HG02870 (cell line): ENCODE measurements at regions not wholly inside any gene's neighbourhood (a gene's known extent, or its start where the extent isn't known, plus 50 kb on each side); places are given as distances from the start of the nearest gene placed in this dataset.

Source experiments
- ATAC-seq: cut with Tn5 transposase; IDR thresholded peaks from one replicate; pipeline ENCODE4 v1.9.1; 2021; ENCODE audit warnings: mild to moderate bottlenecking, moderate library complexity; ENCODE audit not compliant: unreplicated experiment

- no peak for ATAC-seq
Measured at GRCh38 chr6:11926594-11927407, 85.3 kb upstream of the HIVEP1 start.

DNA sequence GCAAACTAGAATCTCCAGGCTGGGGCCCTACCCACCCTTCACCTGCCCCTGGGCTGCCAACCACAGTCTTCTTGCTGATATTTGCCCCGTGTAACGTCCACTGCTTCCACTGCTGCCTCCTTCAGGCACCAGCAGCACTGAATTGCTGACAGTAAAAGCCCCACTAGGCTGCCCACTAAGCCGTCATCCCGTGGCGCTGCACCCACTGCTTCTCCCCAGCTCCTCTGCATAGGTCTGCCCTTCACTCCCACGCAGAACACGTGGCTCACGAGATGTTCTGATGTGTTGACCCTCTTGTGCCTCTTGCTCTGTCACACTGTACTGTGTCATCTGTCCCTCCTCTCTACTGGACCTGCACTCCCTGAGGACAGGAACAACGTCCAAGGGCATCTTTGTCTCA lies 86.3 kb upstream of the HIVEP1 start:
- ATAC-seq, result no peak

DNA sequence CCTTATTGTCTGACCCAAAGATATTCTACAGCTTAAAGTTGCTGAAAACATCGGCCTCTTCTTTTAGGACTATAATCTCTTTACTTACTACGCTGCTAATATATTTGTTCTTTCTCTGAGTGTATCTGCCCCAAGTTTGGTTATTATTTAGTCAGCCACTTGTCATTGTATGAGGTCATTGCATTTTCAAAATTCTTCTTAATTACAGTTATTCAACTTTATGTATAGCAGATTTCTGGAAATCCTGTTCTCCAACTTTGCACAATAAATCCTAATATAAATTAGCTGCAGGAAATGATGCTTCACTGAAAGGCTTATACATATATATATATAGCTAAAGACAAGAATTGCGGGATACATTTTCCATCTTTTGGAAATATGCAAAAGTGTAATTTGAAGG lies 88.5 kb upstream of the HIVEP1 start:
- ATAC-seq, result no peak

DNA sequence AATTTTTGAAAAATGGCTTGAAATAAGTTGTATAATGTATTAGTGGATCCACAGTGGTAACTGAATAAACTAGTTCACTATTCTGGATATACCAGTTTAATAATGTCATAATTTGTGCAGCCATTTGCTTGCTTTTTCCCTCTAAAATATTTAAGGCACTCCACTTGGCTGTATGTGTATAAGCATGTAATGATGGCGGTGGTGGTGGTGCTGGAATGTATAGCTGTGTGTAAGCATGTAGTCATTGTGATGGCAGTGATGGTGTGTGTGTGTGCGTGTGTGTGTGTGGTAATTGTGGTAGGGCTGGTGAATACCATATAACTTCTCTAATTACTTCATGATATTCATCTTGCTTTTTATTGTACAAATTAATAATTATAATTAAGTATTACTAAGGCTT lies 89.2 kb upstream of the HIVEP1 start:
- no peak for ATAC-seq

DNA sequence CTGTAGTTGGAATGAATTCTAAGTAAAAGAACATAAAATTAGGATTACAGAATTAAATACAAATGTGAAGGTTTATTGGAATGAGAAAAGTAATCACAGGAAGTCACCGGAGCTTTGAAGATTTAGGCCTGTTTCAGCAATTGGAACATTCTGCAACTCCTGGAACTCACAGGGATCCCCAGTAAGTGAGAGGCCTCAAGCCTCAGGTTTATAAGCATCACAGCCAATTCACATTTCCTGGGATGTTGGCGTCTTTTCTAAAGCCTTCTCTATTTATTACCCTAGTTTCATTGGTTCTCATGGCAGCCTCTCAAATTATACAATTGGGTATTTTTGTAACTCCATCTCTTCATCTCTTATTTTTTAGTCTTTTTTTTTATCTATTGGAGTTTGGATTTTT lies 90.4 kb upstream of the HIVEP1 start:
- no peak for ATAC-seq

DNA sequence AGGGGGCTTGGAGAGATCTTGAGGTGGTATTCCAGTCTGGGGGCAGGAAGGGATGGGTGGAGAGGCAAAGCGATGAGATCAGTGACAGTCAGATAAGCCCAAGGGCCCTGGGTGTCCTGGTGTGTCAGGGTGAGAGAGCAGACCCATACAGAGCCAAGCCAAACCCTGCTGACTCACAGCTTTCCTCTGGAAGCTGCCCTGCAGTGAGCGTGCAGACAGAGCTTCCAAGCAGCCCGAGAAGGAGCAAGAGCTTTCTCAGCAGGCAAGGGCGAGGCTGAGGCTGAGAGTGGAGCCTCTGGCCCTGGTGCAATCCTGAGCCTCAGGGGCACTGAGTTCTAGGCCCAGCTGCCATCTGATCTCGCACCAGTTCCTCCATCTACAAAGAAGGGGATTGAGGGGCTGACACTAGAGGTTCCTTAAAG lies 91.1 kb upstream of the HIVEP1 start:
- ATAC-seq, result no peak

DNA sequence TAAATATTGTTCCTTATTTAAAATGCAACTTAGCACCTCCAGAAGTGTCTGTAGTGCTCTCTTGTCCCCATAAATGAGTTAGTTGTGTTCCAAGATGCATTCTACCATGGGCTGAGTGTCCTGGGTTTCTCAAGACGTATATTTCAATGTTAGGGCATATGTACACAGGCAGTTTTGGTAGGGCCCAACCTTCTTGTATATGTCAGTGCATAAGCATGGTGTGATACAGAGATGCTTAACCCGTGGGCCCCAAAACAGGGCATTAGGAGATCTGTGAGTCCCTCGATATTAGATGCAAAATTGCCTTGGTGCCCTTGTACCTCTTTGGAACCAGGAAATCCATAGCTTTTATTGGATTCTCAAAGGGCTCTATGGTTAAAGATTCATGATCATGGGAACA lies 91.5 kb upstream of the HIVEP1 start:
- no peak for ATAC-seq

GRCh38 chr6:11919771-11920440 lies 92.2 kb upstream of the HIVEP1 start:
- no peak for ATAC-seq

DNA sequence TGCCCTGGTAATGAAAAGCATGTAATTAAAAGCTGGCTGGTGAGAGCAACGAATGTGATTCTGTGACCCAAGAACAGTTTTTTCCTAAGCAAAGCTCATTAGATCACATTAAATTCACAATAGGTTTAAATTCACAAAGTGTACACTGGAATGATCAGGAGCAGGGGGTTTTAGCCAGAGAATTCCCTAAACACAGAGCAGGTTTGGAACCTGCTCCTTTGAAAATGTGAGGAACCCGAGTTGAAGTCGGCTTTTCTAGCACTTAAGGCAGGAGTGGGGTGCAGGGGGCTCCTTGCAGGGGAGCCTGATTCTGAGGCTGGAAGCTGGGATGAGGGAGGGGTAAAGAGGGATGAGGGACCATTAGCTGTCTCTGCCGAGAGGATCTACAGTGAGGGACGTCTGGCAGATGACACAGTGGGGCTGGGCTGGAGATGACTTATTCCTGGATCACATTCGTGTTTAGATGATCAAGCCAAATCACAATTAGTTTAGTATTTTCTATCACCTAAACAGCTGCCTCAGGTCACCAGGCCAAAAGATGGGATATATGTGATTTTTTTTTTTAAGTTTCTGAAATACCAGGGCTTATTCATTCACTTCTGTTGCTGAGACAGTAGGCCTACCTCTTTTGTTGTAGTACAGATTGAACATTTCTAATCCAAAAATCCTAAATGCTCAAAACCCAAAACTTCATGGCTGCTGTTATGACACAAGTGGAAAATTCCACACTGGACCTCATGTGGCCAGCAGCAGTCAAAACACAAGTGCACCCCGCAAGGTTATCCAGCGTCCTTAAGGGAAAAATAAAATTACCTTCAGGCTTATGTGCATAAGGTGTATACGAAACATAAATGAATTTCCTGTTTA lies 93.1 kb upstream of the HIVEP1 start:
- ATAC-seq, result no peak

DNA sequence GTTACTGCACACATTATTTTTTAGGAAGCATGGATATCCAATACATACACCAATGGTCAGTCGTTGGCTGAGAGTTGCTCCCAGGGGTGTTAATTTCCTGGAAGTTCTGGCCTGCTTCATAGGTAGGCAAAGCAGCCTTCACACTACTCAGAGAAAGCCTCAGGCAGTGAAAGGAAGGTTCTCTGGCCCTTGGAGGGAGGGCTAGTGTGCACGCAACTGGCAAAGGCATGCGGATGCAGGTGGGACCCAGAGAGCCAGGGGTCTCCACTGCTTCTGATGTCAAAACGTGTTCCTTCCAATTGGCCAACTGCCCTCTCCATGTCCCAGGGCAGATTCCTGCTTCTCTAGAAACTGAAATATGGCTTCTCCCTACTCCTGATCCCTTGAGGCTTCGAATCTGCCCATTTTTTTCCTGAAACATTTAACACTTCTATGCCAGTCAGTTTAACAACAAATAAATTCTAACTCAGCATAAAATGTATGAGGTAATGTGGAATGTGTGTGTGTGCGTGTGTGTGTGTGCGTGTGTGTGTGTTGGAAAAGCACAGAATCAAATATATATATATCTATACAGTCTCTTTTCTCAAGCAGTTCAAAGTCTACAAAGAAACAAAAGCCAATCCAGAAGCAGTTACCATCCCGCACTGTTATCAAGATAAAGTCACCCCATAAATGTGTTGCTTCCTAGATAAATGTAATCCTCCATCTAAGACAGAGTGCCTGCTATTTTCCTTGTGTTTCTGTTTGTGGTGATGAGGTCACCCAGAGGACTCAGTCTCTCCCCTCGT lies 94.0 kb upstream of the HIVEP1 start:
- no peak for ATAC-seq

DNA sequence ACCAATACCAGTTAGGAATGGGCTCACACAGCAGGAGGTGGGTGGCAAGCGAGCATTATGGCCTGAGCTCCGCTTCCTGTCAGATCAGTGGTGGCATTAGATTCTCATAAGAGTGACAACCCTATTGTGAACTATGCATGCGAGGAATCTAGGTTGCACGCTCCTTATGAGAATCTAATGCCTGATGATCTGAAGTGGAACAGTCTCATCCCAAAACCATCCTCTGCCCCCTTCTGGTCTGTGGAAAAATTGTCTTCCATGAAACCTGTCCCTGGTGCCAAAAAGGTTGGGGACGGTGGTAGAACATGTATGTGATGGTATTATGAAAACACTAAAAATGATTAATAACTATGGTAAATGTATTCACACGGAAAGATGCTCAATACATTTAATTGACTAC lies 99.7 kb upstream of the HIVEP1 start:
- no peak for ATAC-seq

GRCh38 chr6:11911538-11911937 lies 100.6 kb upstream of the HIVEP1 start:
- ATAC-seq, result no peak

- ATAC-seq, result no peak
Measured at GRCh38 chr6:11909696-11910132, 102.4 kb upstream of the HIVEP1 start.

DNA sequence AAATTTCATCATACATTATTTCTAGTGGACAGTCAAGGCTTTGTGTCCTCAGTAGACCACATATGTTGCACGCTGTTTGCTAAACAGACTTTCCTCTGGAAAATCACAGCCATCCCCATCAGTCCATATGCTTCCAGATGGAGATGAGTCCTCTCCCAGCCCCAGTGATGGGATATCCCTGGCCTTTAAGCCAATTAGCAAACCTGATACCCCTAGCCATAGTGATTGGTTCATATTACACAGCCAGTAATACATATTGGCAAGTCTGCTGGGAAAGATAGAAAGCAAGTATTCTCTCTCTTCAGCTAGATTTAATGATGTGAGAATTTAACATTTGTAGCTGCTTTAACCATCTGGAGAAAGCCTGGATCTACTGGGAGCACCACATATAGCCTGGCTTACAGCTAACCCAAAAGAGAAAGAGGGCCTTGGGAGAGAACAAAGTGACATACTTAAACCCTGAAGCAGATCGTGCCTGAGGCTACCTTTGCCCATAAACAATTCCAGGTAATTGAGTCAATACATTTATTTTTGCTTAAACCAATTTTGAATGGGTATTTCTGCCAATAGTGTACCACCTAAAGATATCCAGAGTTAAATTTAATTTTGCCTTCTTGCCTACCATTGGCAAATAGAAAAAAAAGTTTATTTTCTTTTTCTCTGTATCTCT lies 103.5 kb upstream of the HIVEP1 start:
- no peak for ATAC-seq

GRCh38 chr6:11903645-11904044 lies 108.5 kb upstream of the HIVEP1 start:
- no peak for ATAC-seq

- no peak for ATAC-seq
Measured at GRCh38 chr6:11902527-11902926, 109.6 kb upstream of the HIVEP1 start.

DNA sequence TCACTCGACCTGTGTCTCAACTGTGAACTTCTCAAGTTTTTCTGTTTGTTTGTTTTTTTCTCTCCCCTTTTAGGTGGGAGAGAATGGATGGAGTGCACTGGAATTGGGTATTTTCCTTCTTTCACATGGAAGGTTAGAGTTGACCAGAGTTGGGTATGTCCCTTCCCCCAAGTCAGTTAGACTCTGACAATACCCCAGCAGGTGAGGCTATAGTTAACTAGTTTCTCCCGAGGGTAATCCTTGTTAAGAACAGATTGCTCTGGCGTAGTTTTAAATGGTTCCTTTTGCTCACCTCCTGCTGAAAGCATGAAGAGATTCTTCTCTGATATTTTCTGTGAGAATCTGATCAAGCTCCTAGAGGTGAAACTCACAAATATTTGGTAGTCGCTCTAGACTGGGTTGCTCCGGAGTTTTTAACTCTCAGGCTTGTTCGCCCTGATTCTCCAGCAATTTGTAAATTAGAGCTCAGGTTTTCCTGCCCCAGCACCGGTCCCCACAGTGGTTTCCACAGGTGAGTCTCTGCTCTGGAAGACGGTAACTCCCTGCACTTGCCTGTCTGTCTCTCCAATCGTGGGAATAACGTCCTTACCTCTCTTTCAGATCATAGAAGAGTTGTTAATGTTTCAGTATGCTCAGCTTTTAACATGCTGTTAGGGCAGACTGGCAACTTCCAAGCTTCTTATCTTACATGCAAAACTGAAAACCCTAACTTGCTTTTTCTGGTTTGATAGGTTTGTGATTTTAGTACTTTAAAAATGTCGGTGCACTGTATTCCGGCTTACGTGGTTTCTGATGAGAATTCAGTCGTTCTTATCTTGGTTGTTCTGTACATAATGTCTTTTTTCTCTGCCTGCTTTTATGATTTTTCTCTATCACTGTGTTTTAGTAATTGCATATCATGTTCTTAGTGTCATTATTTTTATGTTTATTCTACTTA lies 111.2 kb upstream of the HIVEP1 start:
- ATAC-seq, result no peak

GRCh38 chr6:11899645-11900044 lies 112.5 kb upstream of the HIVEP1 start:
- ATAC-seq, result no peak

DNA sequence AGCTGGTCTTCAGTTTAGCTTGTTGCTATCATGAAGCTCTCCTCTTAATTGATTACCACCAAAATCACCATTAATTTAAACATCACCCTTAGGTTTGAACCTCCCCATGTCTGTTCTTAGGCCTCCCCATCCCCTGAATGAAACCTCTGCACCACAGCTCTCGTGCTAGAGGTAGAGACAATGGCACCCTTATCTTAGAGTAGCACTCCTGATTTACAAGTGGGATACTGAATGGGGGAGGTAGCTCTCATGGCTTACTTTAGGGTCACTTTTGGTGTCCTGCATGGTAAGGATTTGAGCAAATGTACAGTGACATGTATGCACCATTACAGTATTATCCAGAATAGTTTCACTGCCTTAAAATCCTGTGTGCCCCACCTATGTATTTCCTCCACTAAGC lies 115.6 kb upstream of the ADTRP start:
- no peak for ATAC-seq
